ENCODE measurements at regions not wholly inside any gene's neighbourhood (a gene's known extent, or its start where the extent isn't known, plus 50 kb on each side); places are given as distances from the start of the nearest gene placed in this dataset.

GRCh38 chr17:70604854-70605253, 435.5 kb downstream of the KCNJ2 start:
- no peaks in the 10 kb centered on the region for H3K27me3 ChIP-seq (ENCODE audit: insufficient read depth, low read depth)
- H3F3A ChIP-seq (ENCODE audit: insufficient read depth, low read depth) = no peaks in the 10 kb centered on the region
- DNase-seq = no peak
- H2AFZ ChIP-seq = no peak overlapping the region
- no TSS peak for BruUV-seq (replicated peaks)
- H4K20me1 ChIP-seq (ENCODE audit: insufficient read depth) = no peaks in the 10 kb centered on the region
- ChIA-PET POLR2A (ENCODE audit: unreplicated experiment) (no interaction called here), CTCF (no interaction called here)
- H3K4me1 ChIP-seq (replicated peaks; ENCODE audit: insufficient read depth) = peaks cover 10% of the 10 kb centered on the region
- H3K4me3 ChIP-seq = no peak overlapping the region
- no peak overlapping the region for H3K27ac ChIP-seq
- no peaks in the 10 kb centered on the region for H3K36me3 ChIP-seq (ENCODE audit: low read depth)
- intact Hi-C loops (cut with micrococcal nuclease; ENCODE audit: unreplicated experiment) = no loop called here
- H3K9me3 ChIP-seq (ENCODE audit: insufficient read depth, low read depth) = no peaks in the 10 kb centered on the region; the same call in 1 of the 2 replicates
- no peaks in the 10 kb centered on the region for H3K79me2 ChIP-seq (ENCODE audit: low read depth)
- TF ChIP-seq EZH2 (IDR thresholded peaks at IDR 0.05; ENCODE audit: low read depth) = no peak
- no peak for TF ChIP-seq CTCF (conservative IDR thresholded peaks at IDR 0.05)
- no peaks in the 10 kb centered on the region; the same call in 1 of the 2 replicates for H3K9me2 ChIP-seq (ENCODE audit: insufficient read depth)
- H3K4me2 ChIP-seq = no peak overlapping the region

GRCh38 chr17:70606086-70606485, 436.8 kb downstream of the KCNJ2 start:
- intact Hi-C loops (cut with micrococcal nuclease; ENCODE audit: unreplicated experiment) = no loop called here
- no peaks in the 10 kb centered on the region for H4K20me1 ChIP-seq (ENCODE audit: insufficient read depth)
- H3K9me3 ChIP-seq (ENCODE audit: insufficient read depth, low read depth) = no peaks in the 10 kb centered on the region; the same call in 1 of the 2 replicates
- no peaks in the 10 kb centered on the region; the same call in 1 of the 2 replicates for H3K9me2 ChIP-seq (ENCODE audit: insufficient read depth)
- H3K27me3 ChIP-seq (ENCODE audit: insufficient read depth, low read depth) = no peaks in the 10 kb centered on the region
- ChIA-PET POLR2A (ENCODE audit: unreplicated experiment) (no interaction called here), CTCF (no interaction called here)
- no peaks in the 10 kb centered on the region for H3F3A ChIP-seq (ENCODE audit: insufficient read depth, low read depth)
- no peaks in the 10 kb centered on the region for H3K36me3 ChIP-seq (ENCODE audit: low read depth)
- TF ChIP-seq CTCF (conservative IDR thresholded peaks at IDR 0.05) (no peak), EZH2 (IDR thresholded peaks at IDR 0.05; ENCODE audit: low read depth) (no peak)
- 0 out of 2 replicates have a peak overlapping the region, but pooled peaks have one; percentile 62 for H2AFZ ChIP-seq
- H3K4me3 ChIP-seq = no peak overlapping the region
- peaks cover 10% of the 10 kb centered on the region for H3K4me1 ChIP-seq (replicated peaks; ENCODE audit: insufficient read depth)
- no peak overlapping the region for H3K27ac ChIP-seq
- no peaks in the 10 kb centered on the region for H3K79me2 ChIP-seq (ENCODE audit: low read depth)
- DNase-seq = no peak
- BruUV-seq (replicated peaks) = no TSS peak
- no peak overlapping the region for H3K4me2 ChIP-seq

- Histone ChIP-seq H3K9me2 (ENCODE audit: insufficient read depth) (no peaks in the 10 kb centered on the region; the same call in 1 of the 2 replicates), H3K27ac (no peak overlapping the region), H3F3A (ENCODE audit: insufficient read depth, low read depth) (no peaks in the 10 kb centered on the region), H3K4me3 (no peak overlapping the region), H3K79me2 (ENCODE audit: low read depth) (no peaks in the 10 kb centered on the region), H3K36me3 (ENCODE audit: low read depth) (no peaks in the 10 kb centered on the region), H3K4me2 (no peak overlapping the region; the same call in 1 of the 2 replicates), H3K9me3 (ENCODE audit: insufficient read depth, low read depth) (no peaks in the 10 kb centered on the region; the same call in 1 of the 2 replicates), H3K4me1 (replicated peaks; ENCODE audit: insufficient read depth) (peaks cover 10% of the 10 kb centered on the region), H3K27me3 (ENCODE audit: insufficient read depth, low read depth) (no peaks in the 10 kb centered on the region), H2AFZ (peak overlapping the region; percentile 41; the same call in 1 of the 2 replicates), H4K20me1 (ENCODE audit: insufficient read depth) (no peaks in the 10 kb centered on the region)
- no peak for TF ChIP-seq EZH2 (IDR thresholded peaks at IDR 0.05; ENCODE audit: low read depth)
- TF ChIP-seq CTCF (conservative IDR thresholded peaks at IDR 0.05) = no peak
- POLR2A ChIA-PET (ENCODE audit: unreplicated experiment) = no interaction called here
- intact Hi-C loops (cut with micrococcal nuclease; ENCODE audit: unreplicated experiment) = no loop called here
- BruUV-seq (replicated peaks) = no TSS peak
- peak in 1 of 2 experiments; percentile 46 for DNase-seq
- CTCF ChIA-PET = no interaction called here
Observed at GRCh38 chr17:70608193-70608592, 438.9 kb downstream of the KCNJ2 start.

Measured in PC-9 (cell line).